ENCODE measurements at regions not wholly inside any gene's neighbourhood (a gene's known extent, or its start where the extent isn't known, plus 50 kb on each side); places are given as distances from the start of the nearest gene placed in this dataset.
A peak's percentile ranks its signal among the peaks of the same experiment; 100 is the strongest.
"Not testable (repeated sequence)": the region's sequence is repeated elsewhere in the genome, so short reads cannot be mapped to it uniquely, and the experiment has no call there.

GRCh38 chr12:18794000-18794399 is 56.1 kb downstream of the CAPZA3 start:
- no peak for DNase-seq (ENCODE audit: low read depth in 2 of 2)

DNA sequence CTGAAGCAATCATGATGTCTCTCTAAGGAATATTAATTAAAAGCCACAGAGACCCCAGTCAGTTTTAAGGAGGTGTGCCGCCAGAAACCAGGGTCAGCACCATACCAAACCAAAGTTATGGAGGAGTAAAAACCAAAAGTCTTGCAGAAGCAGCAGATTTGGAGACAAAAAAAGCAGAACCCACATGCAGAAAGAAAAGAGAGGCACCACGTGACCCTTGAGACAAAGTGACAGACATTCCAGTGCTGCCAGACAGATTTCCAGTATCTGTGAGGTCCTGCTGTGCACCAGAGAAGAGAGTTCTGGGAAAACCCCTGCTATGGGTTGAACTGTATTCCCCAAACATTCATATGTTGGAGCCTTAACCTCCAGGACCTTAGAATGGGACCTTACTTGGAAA is 59.7 kb downstream of the CAPZA3 start:
- DNase-seq (ENCODE audit: low read depth in 2 of 2): no peak

DNA sequence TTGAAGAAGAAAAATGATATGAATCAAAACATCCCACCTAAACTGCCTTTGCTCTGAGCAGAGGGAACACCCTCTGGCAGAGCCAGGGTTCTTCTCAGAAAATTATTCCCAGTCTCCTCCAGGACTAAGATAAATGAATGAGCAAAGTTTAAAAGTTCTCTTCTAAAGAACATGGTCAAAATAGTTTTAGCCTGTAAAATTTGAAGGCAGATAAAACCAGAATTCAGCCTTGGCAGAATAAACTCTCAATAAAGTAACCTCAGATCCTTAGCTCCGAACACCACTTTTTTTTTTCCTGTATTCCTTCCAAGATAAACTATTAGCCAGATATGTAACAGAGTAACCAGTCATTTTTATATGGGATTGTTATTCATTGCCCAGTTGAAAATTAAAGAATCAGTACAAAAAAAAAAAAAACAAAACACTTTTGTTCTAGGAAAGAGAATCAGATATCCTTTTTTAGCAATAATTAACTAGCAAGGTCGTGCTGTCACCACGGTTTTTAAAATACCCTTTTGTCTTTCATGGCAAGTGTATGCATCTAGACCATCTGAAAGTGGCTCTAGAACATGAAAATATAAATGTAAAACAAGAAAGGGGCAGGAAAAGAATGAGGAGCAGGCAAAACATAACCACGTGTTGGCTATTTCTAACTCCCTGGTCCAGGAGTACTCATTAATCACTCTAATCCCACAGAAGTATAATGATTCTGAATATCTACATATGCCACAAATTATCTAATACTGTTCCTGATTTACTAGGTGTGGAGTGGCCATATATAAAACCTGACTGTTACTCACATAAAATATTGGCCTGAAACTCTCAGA is 60.8 kb downstream of the CAPZA3 start:
- peak; percentile 57 to 66 for DNase-seq (ENCODE audit: low read depth in 2 of 2)

DNA sequence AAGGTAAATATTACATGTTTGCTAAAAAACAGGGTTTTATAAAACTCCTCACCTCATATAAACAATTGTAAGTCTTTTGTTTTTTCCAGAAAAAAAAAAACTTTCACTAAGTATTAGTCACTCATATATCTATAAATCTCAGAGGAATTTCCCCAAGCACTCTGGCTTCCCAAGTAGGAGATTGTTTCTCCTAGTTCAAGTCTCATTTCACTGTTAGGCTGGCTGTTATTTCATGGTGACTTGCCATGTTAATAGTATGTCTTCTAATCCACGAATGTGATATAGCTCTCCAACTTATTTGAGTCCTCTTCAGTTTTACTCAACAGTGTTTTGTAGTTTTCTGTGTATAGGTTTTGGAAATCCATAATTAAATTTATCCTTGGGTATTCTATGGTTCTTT is 61.6 kb downstream of the CAPZA3 start:
- DNase-seq (ENCODE audit: low read depth in 2 of 2): peak; percentile 12

DNA sequence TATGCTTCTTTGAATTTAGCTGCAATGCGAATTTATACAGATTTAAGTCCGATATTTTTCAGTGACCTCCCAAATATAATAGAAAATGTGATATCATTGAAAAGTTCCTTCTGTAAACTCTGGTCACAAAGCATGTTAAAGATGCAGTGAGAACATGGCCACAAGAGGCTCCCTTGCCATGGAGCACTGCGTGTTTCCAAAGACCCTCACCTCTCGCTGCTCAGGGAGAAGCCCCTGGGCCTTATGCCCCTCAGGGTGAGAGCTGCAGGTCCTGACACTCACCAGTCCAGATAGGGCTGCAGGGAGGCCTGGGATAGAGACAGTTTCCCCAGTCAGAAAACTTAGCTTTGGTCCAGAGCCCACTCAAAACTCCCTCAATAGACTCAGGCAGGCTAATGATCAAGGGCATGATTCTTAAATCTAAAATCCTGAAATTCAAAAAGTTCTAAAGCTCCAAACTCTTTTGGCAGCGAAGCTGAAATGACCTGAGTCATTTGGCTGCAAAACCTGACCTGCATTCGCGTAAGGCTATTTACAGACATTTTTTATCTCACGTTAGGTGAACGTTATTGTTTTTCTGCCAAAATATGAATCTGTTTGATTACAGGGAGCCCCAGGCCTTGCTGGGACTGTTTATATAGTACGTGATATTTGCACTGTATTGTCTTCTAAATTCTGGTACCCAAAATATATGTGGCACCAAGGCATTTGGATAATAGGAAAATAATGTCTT is 67.8 kb downstream of the CAPZA3 start:
- no peak for DNase-seq (ENCODE audit: low read depth in 2 of 2)

GRCh38 chr12:18807714-18808113 is 69.8 kb downstream of the CAPZA3 start:
- no peak for DNase-seq (ENCODE audit: low read depth in 2 of 2)

- no peak for DNase-seq (ENCODE audit: low read depth in 2 of 2)
Observed at GRCh38 chr12:18808221-18808620, 70.3 kb downstream of the CAPZA3 start.

- no peak for DNase-seq (ENCODE audit: low read depth in 2 of 2)
Observed at GRCh38 chr12:18810537-18811253, 72.8 kb downstream of the CAPZA3 start.

GRCh38 chr12:18811273-18811672 is 73.4 kb downstream of the CAPZA3 start:
- no peak for DNase-seq (ENCODE audit: low read depth in 2 of 2)

DNA sequence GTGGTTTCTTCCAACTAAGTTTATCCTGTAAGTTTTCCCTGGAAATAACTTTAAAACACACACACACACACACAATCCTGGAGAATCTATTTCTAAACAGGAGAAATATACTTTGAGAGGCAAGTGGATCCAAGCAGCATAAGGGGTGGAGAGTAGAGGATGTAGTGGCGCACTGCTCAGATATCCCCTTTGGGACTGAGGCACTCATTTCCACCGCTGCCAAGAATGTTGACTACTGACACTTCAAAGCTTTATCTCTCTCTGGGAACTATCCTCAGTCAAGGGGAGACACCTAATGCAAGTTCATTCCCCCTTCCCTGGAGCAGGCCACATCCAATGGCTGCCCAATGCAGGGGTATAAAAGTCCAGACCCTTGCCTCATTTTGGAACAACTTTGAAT is 75.8 kb downstream of the CAPZA3 start:
- no peak for DNase-seq (ENCODE audit: low read depth in 2 of 2)

- no peak for DNase-seq (ENCODE audit: low read depth in 2 of 2)
Observed at GRCh38 chr12:18818579-18819268, 80.8 kb downstream of the CAPZA3 start.

DNA sequence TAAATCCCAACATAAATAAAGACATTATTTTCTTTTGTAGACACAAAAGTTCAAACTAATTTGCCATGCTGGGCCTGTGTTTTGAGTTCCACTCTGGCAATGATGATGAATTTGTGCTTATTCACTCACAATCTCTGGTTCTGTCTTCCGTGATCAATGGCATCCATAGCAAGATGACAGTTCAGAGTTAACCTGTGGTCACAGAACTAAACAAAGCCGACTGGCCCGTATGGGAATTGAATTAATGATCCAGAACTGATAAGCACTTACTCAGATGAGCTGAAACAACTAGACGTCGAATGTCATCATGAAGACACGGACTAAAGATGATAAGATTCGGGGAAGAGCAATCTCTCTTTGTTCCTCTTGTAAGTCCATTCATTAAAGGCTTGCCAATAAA is 81.6 kb downstream of the CAPZA3 start:
- no peak for DNase-seq (ENCODE audit: low read depth in 2 of 2)

- DNase-seq (ENCODE audit: low read depth in 2 of 2): no peak
Observed at GRCh38 chr12:18823461-18823860, 85.5 kb downstream of the CAPZA3 start.

DNA sequence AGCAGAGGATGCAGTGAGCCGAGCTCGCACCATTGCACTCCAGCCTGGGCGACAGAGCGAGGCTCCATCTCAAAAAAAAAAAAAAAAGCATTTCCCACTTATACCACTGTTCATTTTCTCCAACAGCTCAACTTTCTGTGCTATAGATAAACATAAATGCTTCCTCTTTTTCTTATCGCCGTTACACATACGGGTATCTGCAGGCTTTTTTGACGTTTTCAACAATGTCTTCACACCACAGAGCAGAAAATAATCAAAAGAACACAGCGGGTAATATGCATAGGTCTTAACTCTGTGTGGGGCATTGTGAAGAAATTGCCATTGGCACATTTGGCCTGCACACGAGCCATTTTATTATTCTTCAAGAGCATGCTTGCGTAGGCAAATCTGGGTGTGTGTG is 86.4 kb downstream of the CAPZA3 start:
- no peak for DNase-seq (ENCODE audit: low read depth in 2 of 2)

DNA sequence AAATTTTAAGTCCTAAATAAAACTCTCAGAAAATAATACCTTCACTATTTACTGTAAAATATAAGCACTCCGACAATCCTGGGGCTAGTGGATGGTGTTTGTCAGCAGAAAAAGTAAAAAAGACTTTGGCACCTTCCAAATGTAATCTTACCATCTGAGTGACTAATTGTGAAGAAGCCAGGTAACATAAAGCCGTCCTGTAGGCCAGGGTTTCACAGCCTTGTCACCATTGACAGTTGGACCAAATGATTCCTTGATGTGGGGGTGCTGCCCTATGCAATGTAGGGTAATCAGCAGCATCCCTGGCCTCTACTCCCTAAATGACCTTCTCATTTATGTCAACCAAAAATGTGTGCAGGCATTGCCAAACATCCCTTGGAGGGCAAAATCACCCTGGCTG is 87.2 kb downstream of the CAPZA3 start:
- DNase-seq (ENCODE audit: low read depth in 2 of 2): no peak

DNA sequence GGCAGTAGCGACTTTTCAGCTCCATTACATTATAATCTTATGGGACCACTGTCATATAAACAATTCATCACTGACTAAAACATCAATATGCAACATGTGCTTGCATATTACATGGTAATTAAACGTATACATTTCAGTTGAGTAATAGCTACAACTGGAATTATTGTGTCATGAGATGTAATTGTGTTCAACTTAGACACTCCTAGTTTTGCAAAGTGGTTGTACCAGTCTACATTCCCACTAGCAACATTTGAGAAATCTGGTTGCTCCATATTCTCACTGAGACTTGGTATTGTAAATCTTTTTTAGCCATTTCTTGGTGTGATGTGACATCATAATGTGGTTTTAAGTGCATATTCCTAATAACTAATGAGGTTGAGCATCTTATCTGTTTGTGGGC is 90.0 kb downstream of the CAPZA3 start:
- no peak for DNase-seq (ENCODE audit: low read depth in 2 of 2)

- no peak for DNase-seq (ENCODE audit: low read depth in 2 of 2)
Observed at GRCh38 chr12:18828483-18828882, 90.6 kb downstream of the CAPZA3 start.

DNA sequence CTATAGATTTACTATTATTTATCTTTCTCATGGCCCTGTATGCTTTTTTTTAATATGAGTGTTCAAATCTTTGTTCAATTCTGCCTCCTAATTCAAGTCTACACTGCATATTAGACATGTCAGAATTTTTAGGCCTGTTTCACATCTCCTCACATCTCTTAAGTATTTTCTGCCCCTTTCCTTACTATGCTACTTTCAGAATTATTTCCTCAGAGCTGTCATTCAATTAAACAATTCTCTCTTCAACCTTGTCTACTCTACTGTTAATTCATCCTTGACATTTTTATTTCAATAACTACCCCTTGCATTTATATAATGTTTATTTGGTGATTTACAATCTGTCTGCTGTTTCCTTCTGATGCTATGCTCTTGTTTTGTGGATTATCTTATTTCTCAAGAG is 91.1 kb downstream of the CAPZA3 start:
- no peak for DNase-seq (ENCODE audit: low read depth in 2 of 2)

- not testable (repeated sequence) for DNase-seq (ENCODE audit: low read depth in 2 of 2)
Observed at GRCh38 chr12:18832932-18833331, 95.0 kb downstream of the CAPZA3 start.

- no peak for DNase-seq (ENCODE audit: low read depth in 2 of 2)
Observed at GRCh38 chr12:18837025-18837424, 99.1 kb downstream of the CAPZA3 start.

- no peak for DNase-seq (ENCODE audit: low read depth in 2 of 2)
Observed at GRCh38 chr12:18837505-18837904, 99.6 kb downstream of the CAPZA3 start.

GRCh38 chr12:18840997-18841396 is 103.1 kb downstream of the CAPZA3 start:
- DNase-seq (ENCODE audit: low read depth in 2 of 2): not testable (repeated sequence)
